H1 (cell line): ENCODE measurements at regions not wholly inside any gene's neighbourhood (a gene's known extent, or its start where the extent isn't known, plus 50 kb on each side); places are given as distances from the start of the nearest gene placed in this dataset.
"Not testable (repeated sequence)": the region's sequence is repeated elsewhere in the genome, so short reads cannot be mapped to it uniquely, and the experiment has no call there.

Experiments
- CTCF ChIA-PET: fragments of 300-600 bp; sonication (Branson Sonifier 250); formaldehyde crosslinking; loops from one replicate; lab custom pipeline; 2021; ENCODE audit not compliant: partially characterized antibody; lab: Charles Lee
- POLR2A ChIA-PET: fragments of 300-600 bp; sonication (Branson Sonifier 250); formaldehyde crosslinking; loops from one replicate; lab custom pipeline; 2021; ENCODE audit warnings: inconsistent platforms; ENCODE audit not compliant: partially characterized antibody; lab: Charles Lee
- DNase-seq, 2 experiments: peaks; one replicate each; pipeline versions ENCODE4 v3.0.0 to v3.0.0-alpha.2; 2010 to 2022; ENCODE audit warnings: low spot score in 2 of 2, low read depth in 1 of 2, mixed read lengths in 1 of 2
- FAIRE-seq: peaks from 2 replicates; lab custom pipeline; 2011; peaks lifted over from hg19 to GRCh38; lab: Jason Lieb, UNC
- H2AFZ ChIP-seq: 2 replicates; pipeline ENCODE4 v1.8.1; 2012; ENCODE audit warnings: low read length, inconsistent platforms
- H2AK5ac ChIP-seq: 2 replicates; pipeline ENCODE4 v1.6.1; 2013; ENCODE audit warnings: low read depth, low read length
- H2BK120ac ChIP-seq: replicated peaks from 2 replicates; pipeline ENCODE3; 2013; ENCODE audit warnings: low read depth, low read length, inconsistent platforms
- H2BK12ac ChIP-seq: 2 replicates; pipeline ENCODE4 v1.6.1; 2013; ENCODE audit warnings: low read depth, low read length
- H2BK15ac ChIP-seq: 2 replicates; pipeline ENCODE4 v1.6.1; 2013; ENCODE audit warnings: low read length
- H2BK20ac ChIP-seq: 2 replicates; pipeline ENCODE4 v1.6.1; 2013; ENCODE audit warnings: low read length
- H2BK5ac ChIP-seq: 2 replicates; pipeline ENCODE4 v1.6.1; 2013; ENCODE audit warnings: low read depth, low read length
- H3K14ac ChIP-seq: 2 replicates; pipeline ENCODE4 v1.6.1; 2013; ENCODE audit warnings: inconsistent platforms; ENCODE audit not compliant: insufficient read length
- H3K18ac ChIP-seq: 2 replicates; pipeline ENCODE4 v1.6.1; 2013; ENCODE audit warnings: low read length; ENCODE audit errors: extremely low read depth
- H3K23ac ChIP-seq: 2 replicates; pipeline ENCODE4 v1.6.1; 2013; ENCODE audit warnings: inconsistent platforms; ENCODE audit not compliant: insufficient read length
- H3K23me2 ChIP-seq: 2 replicates; pipeline ENCODE4 v1.6.1; 2013; ENCODE audit warnings: low read depth, low read length
- H3K27ac ChIP-seq: 2 replicates; pipeline ENCODE4 v1.6.1; 2011; ENCODE audit warnings: low read depth, low read length, inconsistent platforms
- H3K27me3 ChIP-seq, 4 experiments: replicated peaks in 1 of 4; 1 replicate in 1 of 4; 2 replicates in 3 of 4; pipeline versions ENCODE4 v1.6.1 to v1.8.1; 2011 to 2013; ENCODE audit warnings: low read length in 3 of 4, mild to moderate bottlenecking in 3 of 4, inconsistent platforms in 2 of 4, mixed read lengths in 2 of 4, moderate library complexity in 1 of 4; ENCODE audit not compliant: control insufficient read depth in 3 of 4, insufficient read depth in 3 of 4; ENCODE audit errors: extremely low read depth in 1 of 4
- H3K36me3 ChIP-seq, 4 experiments: 2 replicates each; pipeline versions ENCODE4 v1.6.1 to v1.8.1; 2011 to 2013; ENCODE audit warnings: mild to moderate bottlenecking in 4 of 4, low read length in 3 of 4, moderate library complexity in 2 of 4, control low read depth in 1 of 4, inconsistent platforms in 1 of 4; ENCODE audit not compliant: insufficient read depth in 4 of 4, control insufficient read depth in 2 of 4
- H3K4ac ChIP-seq: replicated peaks from 2 replicates; pipeline ENCODE3; 2013; ENCODE audit warnings: low read length, low read depth, mixed read lengths, inconsistent platforms; ENCODE audit not compliant: insufficient read length
- H3K4me1 ChIP-seq, 4 experiments: replicated peaks in 1 of 4; 1 replicate in 1 of 4; 2 replicates in 3 of 4; pipeline versions ENCODE4 v1.6.1 to v1.8.1; 2011 to 2013; ENCODE audit warnings: low read length in 3 of 4, inconsistent platforms in 2 of 4, mixed read lengths in 1 of 4; ENCODE audit not compliant: insufficient read depth in 4 of 4, control insufficient read depth in 3 of 4
- H3K4me2 ChIP-seq, 2 experiments: 2 replicates each; pipeline versions ENCODE4 v1.6.1 to v1.8.1; 2011 to 2013; ENCODE audit warnings: low read depth in 2 of 2, low read length in 2 of 2, control low read depth in 1 of 2, inconsistent platforms in 1 of 2, mild to moderate bottlenecking in 1 of 2; ENCODE audit not compliant: insufficient read depth in 1 of 2
- H3K4me3 ChIP-seq, 4 experiments: fragments of 200-600, 300-600 bp in 1 of 4; sonication (generic), shearing (Covaris generic), sonication (Bioruptor Twin) in 1 of 4; 2 replicates each; pipeline versions ENCODE4 v1.5.1 to v1.8.1; 2011 to 2016; ENCODE audit warnings: low read length in 4 of 4, low read depth in 3 of 4, control low read depth in 2 of 4, inconsistent platforms in 2 of 4, mild to moderate bottlenecking in 2 of 4, mixed read lengths in 1 of 4, moderate library complexity in 1 of 4; ENCODE audit not compliant: insufficient read depth in 2 of 4; ENCODE audit errors: extremely low read depth in 1 of 4
- H3K56ac ChIP-seq: replicated peaks from 2 replicates; pipeline ENCODE3; 2013; ENCODE audit warnings: low read depth, mild to moderate bottlenecking, mixed read lengths, low read length, inconsistent platforms; ENCODE audit not compliant: insufficient read length
- H3K79me1 ChIP-seq: 2 replicates; pipeline ENCODE4 v1.6.1; 2013; ENCODE audit warnings: low read depth, low read length, control low read depth
- H3K79me2 ChIP-seq, 2 experiments: 2 replicates each; pipeline versions ENCODE4 v1.6.1 to v1.8.1; 2012 to 2013; ENCODE audit warnings: low read length in 2 of 2, mild to moderate bottlenecking in 2 of 2, inconsistent platforms in 1 of 2; ENCODE audit not compliant: insufficient read depth in 2 of 2, control insufficient read depth in 1 of 2
- H3K9ac ChIP-seq, 4 experiments: replicated peaks in 1 of 4; 1 replicate in 1 of 4; 2 replicates in 3 of 4; pipeline versions ENCODE4 v1.6.1 to v1.8.1; 2011 to 2013; ENCODE audit warnings: low read depth in 3 of 4, low read length in 3 of 4, control low read depth in 2 of 4, mild to moderate bottlenecking in 2 of 4, moderate library complexity in 2 of 4, inconsistent platforms in 1 of 4; ENCODE audit errors: extremely low read depth in 1 of 4
- H3K9me3 ChIP-seq, 2 experiments: 2 replicates each; pipeline versions ENCODE4 v1.6.1 to v1.8.1; 2012 to 2013; ENCODE audit warnings: mild to moderate bottlenecking in 2 of 2, moderate library complexity in 2 of 2, control low read depth in 1 of 2, inconsistent platforms in 1 of 2, low read depth in 1 of 2, low read length in 1 of 2, mixed read lengths in 1 of 2; ENCODE audit not compliant: insufficient read depth in 2 of 2
- H4K20me1 ChIP-seq, 2 experiments: replicated peaks in 1 of 2; 2 replicates each; pipeline versions ENCODE3 to v1.8.1; 2011 to 2013; ENCODE audit warnings: inconsistent platforms in 2 of 2, low read length in 2 of 2, mild to moderate bottlenecking in 1 of 2; ENCODE audit not compliant: insufficient read depth in 2 of 2, control insufficient read depth in 1 of 2
- H4K5ac ChIP-seq: 2 replicates; pipeline ENCODE4 v1.6.1; 2013; ENCODE audit warnings: low read length, low read depth, mixed read lengths, inconsistent platforms; ENCODE audit not compliant: insufficient read length
- H4K8ac ChIP-seq: 2 replicates; pipeline ENCODE4 v1.8.0; 2013; ENCODE audit warnings: mild to moderate bottlenecking, moderate library complexity, low read length, inconsistent platforms; ENCODE audit not compliant: insufficient read depth; ENCODE audit errors: extremely low read depth
- H4K91ac ChIP-seq: replicated peaks from 2 replicates; pipeline ENCODE3; 2013; ENCODE audit warnings: low read length, mixed read lengths, inconsistent platforms; ENCODE audit not compliant: insufficient read length
- WGBS, 2 experiments: shearing (Covaris generic) in 1 of 2; methylation state at CpG; one replicate each; pipeline versions ENCODE4 v1.1.6 to v1.1.7; 2013 to 2015; ENCODE audit warnings: low lambda C conversion rate in 2 of 2, mixed read lengths in 2 of 2, inconsistent platforms in 1 of 2, low coverage in 1 of 2, missing lambda C conversion rate in 1 of 2; ENCODE audit not compliant: insufficient replicate concordance in 2 of 2, insufficient coverage in 1 of 2, insufficient read length in 1 of 2; ENCODE audit errors: extremely low coverage in 1 of 2, missing lambda C conversion rate in 1 of 2; 5-methylcytosine and 5-hydroxymethylcytosine counted together

- H2BK5ac ChIP-seq, DNase-seq, H3K14ac ChIP-seq, H2BK120ac ChIP-seq, H3K79me1 ChIP-seq, H2AFZ ChIP-seq, H4K5ac ChIP-seq, H3K4me3 ChIP-seq, H3K18ac ChIP-seq, FAIRE-seq, CTCF ChIA-PET, H4K8ac ChIP-seq, H3K56ac ChIP-seq, H3K23me2 ChIP-seq, H4K91ac ChIP-seq, H3K36me3 ChIP-seq, H3K9ac ChIP-seq, H3K4me2 ChIP-seq, H3K9me3 ChIP-seq, H3K23ac ChIP-seq, H2BK15ac ChIP-seq, H3K27me3 ChIP-seq, H3K79me2 ChIP-seq, H3K4me1 ChIP-seq, H2AK5ac ChIP-seq, H2BK12ac ChIP-seq, POLR2A ChIA-PET, H3K4ac ChIP-seq, H2BK20ac ChIP-seq, H4K20me1 ChIP-seq, H3K27ac ChIP-seq: not testable (repeated sequence)
- WGBS, 2 experiments: 83% methylated on average over 4 of the region's 15 CpGs; no CpG with 5 or more reads in 1 of the 2 experiments
Measured at GRCh38 chr3:153506686-153507085, 344.7 kb downstream of the RAP2B start.
